Glutamatergic neuron (in vitro differentiated cells): ENCODE measurements at regions not wholly inside any gene's neighbourhood (a gene's known extent, or its start where the extent isn't known, plus 50 kb on each side); places are given as distances from the start of the nearest gene placed in this dataset.

Experiments
- DNase-seq: peaks from one replicate; pipeline ENCODE4 v3.0.0; 2022
- H3K27ac Mint-ChIP-seq: one replicate; pipeline ENCODE4 v1.8.0; 2020; ENCODE audit warnings: mild to moderate bottlenecking, mixed read lengths, inconsistent platforms; ENCODE audit not compliant: unreplicated experiment
- H3K27me3 Mint-ChIP-seq: one replicate; pipeline ENCODE4 v1.8.0; 2020; ENCODE audit warnings: mild to moderate bottlenecking, moderate library complexity, mixed read lengths, inconsistent platforms; ENCODE audit not compliant: unreplicated experiment
- H3K36me3 Mint-ChIP-seq: one replicate; pipeline ENCODE4 v1.8.0; 2020; ENCODE audit warnings: mild to moderate bottlenecking, mixed read lengths, inconsistent platforms; ENCODE audit not compliant: unreplicated experiment
- H3K4me1 Mint-ChIP-seq: one replicate; pipeline ENCODE4 v1.8.0; 2020; ENCODE audit warnings: mild to moderate bottlenecking, low read depth, mixed read lengths, inconsistent platforms; ENCODE audit not compliant: unreplicated experiment
- H3K4me3 Mint-ChIP-seq: one replicate; pipeline ENCODE4 v1.8.0; 2020; ENCODE audit warnings: mild to moderate bottlenecking, mixed read lengths, inconsistent platforms; ENCODE audit not compliant: unreplicated experiment
- H3K9me3 Mint-ChIP-seq: one replicate; pipeline ENCODE4 v1.8.0; 2020; ENCODE audit warnings: mild to moderate bottlenecking, moderate library complexity, mixed read lengths, inconsistent platforms; ENCODE audit not compliant: unreplicated experiment
- CTCF ChIP-seq: fragments of 200-600 bp; sonication (generic); IDR thresholded peaks from one replicate; pipeline ENCODE4 v1.5.0; 2021; ENCODE audit not compliant: partially characterized antibody, unreplicated experiment

- no peaks in the 10 kb centered on the region for H3K36me3 Mint-ChIP-seq
- no peak for DNase-seq
- H3K27me3 Mint-ChIP-seq = no peaks in the 10 kb centered on the region
- TF ChIP-seq CTCF = no peak
- no peaks in the 10 kb centered on the region for H3K9me3 Mint-ChIP-seq
- H3K27ac Mint-ChIP-seq = no peak overlapping the region
- no peaks in the 10 kb centered on the region for H3K4me1 Mint-ChIP-seq
- no peak overlapping the region for H3K4me3 Mint-ChIP-seq
Observed at GRCh38 chr16:75942351-75942750, 216.1 kb upstream of the CPHXL start.

GRCh38 chr16:75942936-75943335 is 216.6 kb upstream of the CPHXL start:
- no peaks in the 10 kb centered on the region for H3K4me1 Mint-ChIP-seq
- no peaks in the 10 kb centered on the region for H3K36me3 Mint-ChIP-seq
- DNase-seq = no peak
- H3K9me3 Mint-ChIP-seq = no peaks in the 10 kb centered on the region
- no peaks in the 10 kb centered on the region for H3K27me3 Mint-ChIP-seq
- TF ChIP-seq CTCF = no peak
- H3K4me3 Mint-ChIP-seq = no peak overlapping the region
- no peak overlapping the region for H3K27ac Mint-ChIP-seq

GRCh38 chr16:75943705-75944514 is 217.6 kb upstream of the CPHXL start:
- TF ChIP-seq CTCF = no peak
- DNase-seq = no peak
- H3K27me3 Mint-ChIP-seq = no peaks in the 10 kb centered on the region
- H3K9me3 Mint-ChIP-seq = no peaks in the 10 kb centered on the region
- H3K27ac Mint-ChIP-seq = no peak overlapping the region
- H3K36me3 Mint-ChIP-seq = no peaks in the 10 kb centered on the region
- H3K4me1 Mint-ChIP-seq = no peaks in the 10 kb centered on the region
- no peak overlapping the region for H3K4me3 Mint-ChIP-seq

GRCh38 chr16:75945916-75946457 is 219.7 kb upstream of the CPHXL start:
- H3K9me3 Mint-ChIP-seq = no peaks in the 10 kb centered on the region
- TF ChIP-seq CTCF = no peak
- H3K4me3 Mint-ChIP-seq = no peak overlapping the region
- no peaks in the 10 kb centered on the region for H3K4me1 Mint-ChIP-seq
- no peaks in the 10 kb centered on the region for H3K36me3 Mint-ChIP-seq
- DNase-seq = no peak
- H3K27me3 Mint-ChIP-seq = no peaks in the 10 kb centered on the region
- no peak overlapping the region for H3K27ac Mint-ChIP-seq

GRCh38 chr16:75947626-75948239 is 221.4 kb upstream of the CPHXL start:
- H3K4me3 Mint-ChIP-seq = no peak overlapping the region
- H3K27ac Mint-ChIP-seq = no peak overlapping the region
- no peak for DNase-seq
- H3K27me3 Mint-ChIP-seq = no peaks in the 10 kb centered on the region
- no peak for TF ChIP-seq CTCF
- no peaks in the 10 kb centered on the region for H3K9me3 Mint-ChIP-seq
- H3K36me3 Mint-ChIP-seq = no peaks in the 10 kb centered on the region
- H3K4me1 Mint-ChIP-seq = no peaks in the 10 kb centered on the region
